Lower lobe of right lung (tissue), 2 donors: ENCODE measurements at regions not wholly inside any gene's neighbourhood (a gene's known extent, or its start where the extent isn't known, plus 50 kb on each side); places are given as distances from the start of the nearest gene placed in this dataset.

Experiments
- ATAC-seq, 2 donors: fragments of 200-7000 bp; cut with Tn5 transposase; one replicate each; pipeline ENCODE4 v1.9.1; 2020 to 2022; ENCODE audit warnings: mild to moderate bottlenecking in 2 of 2, moderate library complexity in 2 of 2
- DNase-seq: peaks from one replicate; pipeline ENCODE4 v3.0.0-alpha.2; 2020
- H3K27ac ChIP-seq: fragments of 200-600 bp; one replicate; pipeline ENCODE4 v1.8.0; 2022
- H3K27me3 ChIP-seq: fragments of 200-600 bp; one replicate; pipeline ENCODE4 v1.8.0; 2022; ENCODE audit warnings: low read depth
- H3K36me3 ChIP-seq: fragments of 200-600 bp; one replicate; pipeline ENCODE4 v1.8.0; 2022; ENCODE audit warnings: mild to moderate bottlenecking
- H3K4me1 ChIP-seq: fragments of 200-600 bp; one replicate; pipeline ENCODE4 v1.8.0; 2022
- H3K4me3 ChIP-seq: fragments of 200-600 bp; one replicate; pipeline ENCODE4 v1.8.0; 2022; ENCODE audit warnings: mild to moderate bottlenecking
- H3K9me3 ChIP-seq: fragments of 200-600 bp; one replicate; pipeline ENCODE4 v1.8.0; 2022
- intact Hi-C: fragments of 100-400 bp; cut with DNase I; formaldehyde crosslinking; loops from one replicate; pipeline ENCODE4 v1.11.0; 2022
- TF ChIP-seq, protein P1 (sequence below): fragments of 200-600 bp; IDR thresholded peaks from one replicate; pipeline ENCODE4 v1.8.0; 2022; ENCODE audit warnings: antibody characterized with exemption, mild to moderate bottlenecking
- donor health status: DM: no; HTN: yes; CAD: no; lungs with severe emphysema.

DNA sequence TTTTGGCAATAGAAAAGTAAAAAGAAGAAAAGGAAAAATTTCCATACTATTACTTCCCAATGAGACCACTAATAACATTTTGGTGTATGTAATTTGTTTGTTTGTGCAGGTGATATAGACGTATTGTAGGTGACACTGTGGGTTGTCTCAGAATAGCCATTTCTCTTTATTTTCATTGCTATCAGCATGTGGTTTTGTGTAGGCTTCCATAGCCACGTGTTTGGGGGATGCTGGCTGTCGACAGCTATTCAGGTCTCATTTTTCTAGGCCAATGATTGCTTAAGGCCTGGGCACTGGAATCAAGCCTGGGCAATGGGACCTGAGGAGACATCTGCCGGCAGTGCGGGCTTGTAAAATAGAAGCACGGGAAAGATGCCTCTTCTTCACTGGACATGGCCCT, 71.0 kb upstream of the KCTD1 start:
- Histone ChIP-seq H3K4me1 (no peaks in the 10 kb centered on the region), H3K4me3 (no peak overlapping the region), H3K27me3 (no peaks in the 10 kb centered on the region), H3K27ac (no peak overlapping the region), H3K36me3 (no peaks in the 10 kb centered on the region), H3K9me3 (no peaks in the 10 kb centered on the region)
- TF ChIP-seq, protein P1, sequence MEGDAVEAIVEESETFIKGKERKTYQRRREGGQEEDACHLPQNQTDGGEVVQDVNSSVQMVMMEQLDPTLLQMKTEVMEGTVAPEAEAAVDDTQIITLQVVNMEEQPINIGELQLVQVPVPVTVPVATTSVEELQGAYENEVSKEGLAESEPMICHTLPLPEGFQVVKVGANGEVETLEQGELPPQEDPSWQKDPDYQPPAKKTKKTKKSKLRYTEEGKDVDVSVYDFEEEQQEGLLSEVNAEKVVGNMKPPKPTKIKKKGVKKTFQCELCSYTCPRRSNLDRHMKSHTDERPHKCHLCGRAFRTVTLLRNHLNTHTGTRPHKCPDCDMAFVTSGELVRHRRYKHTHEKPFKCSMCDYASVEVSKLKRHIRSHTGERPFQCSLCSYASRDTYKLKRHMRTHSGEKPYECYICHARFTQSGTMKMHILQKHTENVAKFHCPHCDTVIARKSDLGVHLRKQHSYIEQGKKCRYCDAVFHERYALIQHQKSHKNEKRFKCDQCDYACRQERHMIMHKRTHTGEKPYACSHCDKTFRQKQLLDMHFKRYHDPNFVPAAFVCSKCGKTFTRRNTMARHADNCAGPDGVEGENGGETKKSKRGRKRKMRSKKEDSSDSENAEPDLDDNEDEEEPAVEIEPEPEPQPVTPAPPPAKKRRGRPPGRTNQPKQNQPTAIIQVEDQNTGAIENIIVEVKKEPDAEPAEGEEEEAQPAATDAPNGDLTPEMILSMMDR: no peak
- intact Hi-C loops: no loop called here
- ATAC-seq (no peak), DNase-seq (no peak)

DNA sequence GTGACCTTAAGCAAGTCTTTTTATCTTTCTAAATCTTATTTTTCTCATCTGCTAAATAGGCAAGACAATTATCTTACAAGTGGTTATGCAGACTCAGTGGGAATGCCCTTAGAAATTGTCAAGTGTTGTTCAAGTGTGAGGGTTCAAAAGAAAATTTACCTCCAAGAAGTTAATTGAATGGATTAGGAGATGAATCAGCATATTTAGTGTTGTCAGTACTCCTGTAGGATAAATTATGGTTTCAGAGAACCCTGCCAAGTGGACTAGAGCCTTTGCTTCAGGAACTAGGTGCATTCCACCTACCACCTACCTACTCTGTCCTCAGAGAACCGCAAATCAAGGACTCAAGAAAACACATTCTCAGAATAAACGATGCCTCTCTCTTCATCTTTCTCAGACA, 69.8 kb upstream of the KCTD1 start:
- Histone ChIP-seq H3K4me3 (no peak overlapping the region), H3K4me1 (no peaks in the 10 kb centered on the region), H3K9me3 (no peaks in the 10 kb centered on the region), H3K27me3 (no peaks in the 10 kb centered on the region), H3K27ac (no peak overlapping the region), H3K36me3 (no peaks in the 10 kb centered on the region)
- ATAC-seq (no peak), DNase-seq (no peak)
- TF ChIP-seq, protein P1: no peak
- intact Hi-C loops: no loop called here

DNA sequence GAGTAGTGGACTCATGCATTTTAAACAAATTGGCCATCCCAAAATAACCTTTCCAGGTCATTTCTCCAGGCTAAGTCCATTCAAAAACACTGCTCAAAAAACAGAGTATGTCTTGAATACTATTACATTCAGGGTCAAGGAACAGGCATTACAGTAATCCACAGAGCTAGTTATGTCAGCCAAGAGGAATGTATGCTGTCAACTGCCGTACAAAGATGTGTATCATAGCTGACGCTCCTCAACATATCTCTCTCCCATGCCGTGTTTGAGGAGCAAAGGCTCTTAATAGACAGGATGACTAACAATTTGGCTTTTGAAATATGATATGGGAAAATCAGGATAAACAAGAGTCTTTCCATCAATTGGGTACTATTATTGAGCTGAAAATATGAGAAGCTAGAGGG, 68.8 kb upstream of the KCTD1 start:
- Histone ChIP-seq H3K36me3 (no peaks in the 10 kb centered on the region), H3K4me3 (no peak overlapping the region), H3K27ac (no peak overlapping the region), H3K9me3 (no peaks in the 10 kb centered on the region), H3K4me1 (no peaks in the 10 kb centered on the region), H3K27me3 (no peaks in the 10 kb centered on the region)
- intact Hi-C loops: no loop called here
- ATAC-seq: no peak
- TF ChIP-seq, protein P1: no peak
- no peak for DNase-seq

DNA sequence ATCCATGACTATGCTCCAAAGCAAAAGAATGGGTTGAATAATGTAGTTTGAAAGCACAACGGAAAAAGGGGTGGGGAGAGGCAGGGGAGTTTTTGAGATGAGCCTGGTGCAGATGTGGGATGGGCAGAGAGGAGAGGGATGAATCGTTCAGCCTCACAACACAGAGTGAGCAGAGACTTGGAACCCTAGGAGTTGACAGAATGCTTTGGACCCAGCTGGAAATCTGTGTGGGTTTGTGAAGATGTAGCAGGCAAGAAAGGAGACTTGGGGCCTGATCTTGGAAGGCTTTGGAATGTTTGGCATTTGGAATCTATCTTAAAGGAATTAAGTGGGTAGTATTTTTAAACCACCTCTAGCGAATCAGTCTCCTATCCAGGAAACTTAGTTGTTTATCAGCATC, 66.0 kb upstream of the KCTD1 start:
- intact Hi-C loops: no loop called here
- DNase-seq: no peak

More for the DNA sequence above, 66.0 kb upstream of the KCTD1 start:
- Histone ChIP-seq H3K9me3 (no peaks in the 10 kb centered on the region), H3K27ac (no peak overlapping the region), H3K4me1 (no peaks in the 10 kb centered on the region), H3K4me3 (no peak overlapping the region), H3K27me3 (no peaks in the 10 kb centered on the region), H3K36me3 (no peaks in the 10 kb centered on the region)
- TF ChIP-seq, protein P1: no peak
- no peak for ATAC-seq
